ENCODE measurements at regions not wholly inside any gene's neighbourhood (a gene's known extent, or its start where the extent isn't known, plus 50 kb on each side); places are given as distances from the start of the nearest gene placed in this dataset.

DNA sequence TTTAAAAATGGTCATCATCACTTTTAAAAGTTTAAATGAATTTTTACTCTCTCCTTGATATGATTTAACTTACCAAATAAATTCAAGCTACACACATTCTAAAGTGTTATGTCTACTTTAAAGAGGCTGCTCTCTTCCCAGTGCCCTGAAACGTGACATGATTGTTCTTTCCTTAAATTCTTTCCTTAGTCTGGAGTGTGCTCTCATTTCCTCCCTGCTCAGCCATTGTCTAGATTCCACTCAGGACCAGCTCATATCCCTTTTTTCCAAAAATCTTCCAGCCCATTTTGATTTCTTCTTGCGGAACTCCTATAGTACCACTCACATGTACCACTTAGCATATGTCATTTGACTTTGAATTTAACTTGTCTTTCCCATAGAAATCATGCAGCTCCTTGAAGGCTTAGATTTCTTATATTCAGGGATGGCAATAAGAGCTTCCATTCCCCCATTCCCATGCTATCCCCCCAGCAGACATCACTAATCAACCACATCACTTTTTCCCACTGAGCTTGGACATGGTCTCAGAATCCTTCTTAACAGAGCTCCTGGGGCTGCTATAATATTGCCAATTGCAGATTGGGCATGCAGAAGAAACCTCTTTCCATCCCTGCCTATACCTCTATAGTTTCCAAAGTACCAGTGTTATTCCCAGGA lies 54.7 kb upstream of the ITPKB start:
- Histone ChIP-seq H3K4me3 (no peak overlapping the region), H3K27ac (no peak overlapping the region), H3K4me1 (no peaks in the 10 kb centered on the region), H3K9me3 (no peaks in the 10 kb centered on the region), H3K36me3 (ENCODE audit: insufficient read depth in 1 of 2, low read depth in 1 of 2) (no peaks in the 10 kb centered on the region), H3K27me3 (ENCODE audit: insufficient read depth in 3 of 3, low read length in 2 of 3) (no peaks in the 10 kb centered on the region)
- intact Hi-C loops (cut with DNase I) = loop anchor here in 1 of 2 donors (5.0 kb wide), 1 partner anchor 36 kb away; no protein-coding TSS in a partner anchor
- no peak for ATAC-seq
- DNase-seq = no peak
- 81 to 83% (median 82%) methylated on average over 2 of the region's 2 CpGs for WGBS, 3 donors
- no peak for TF ChIP-seq CTCF (IDR thresholded peaks at IDR 0.05)

- Histone ChIP-seq H3K4me1 (no peaks in the 10 kb centered on the region), H3K36me3 (ENCODE audit: insufficient read depth in 1 of 2, low read depth in 1 of 2) (no peaks in the 10 kb centered on the region), H3K4me3 (no peak overlapping the region), H3K9me3 (no peaks in the 10 kb centered on the region), H3K27ac (no peak overlapping the region), H3K27me3 (ENCODE audit: insufficient read depth in 3 of 3, low read length in 2 of 3) (no peaks in the 10 kb centered on the region)
- ATAC-seq = no peak
- no peak for TF ChIP-seq CTCF (IDR thresholded peaks at IDR 0.05)
- 92 to 100% (median 97%) methylated on average over 1 of the region's 1 CpG for WGBS, 3 donors
- intact Hi-C loops (cut with DNase I) = loop anchor here in 1 of 2 donors (5.0 kb wide), 1 partner anchor 35 kb away; no protein-coding TSS in a partner anchor
- no peak for DNase-seq
Observed at GRCh38 chr1:226792368-226792767, 53.3 kb upstream of the ITPKB start.

DNA sequence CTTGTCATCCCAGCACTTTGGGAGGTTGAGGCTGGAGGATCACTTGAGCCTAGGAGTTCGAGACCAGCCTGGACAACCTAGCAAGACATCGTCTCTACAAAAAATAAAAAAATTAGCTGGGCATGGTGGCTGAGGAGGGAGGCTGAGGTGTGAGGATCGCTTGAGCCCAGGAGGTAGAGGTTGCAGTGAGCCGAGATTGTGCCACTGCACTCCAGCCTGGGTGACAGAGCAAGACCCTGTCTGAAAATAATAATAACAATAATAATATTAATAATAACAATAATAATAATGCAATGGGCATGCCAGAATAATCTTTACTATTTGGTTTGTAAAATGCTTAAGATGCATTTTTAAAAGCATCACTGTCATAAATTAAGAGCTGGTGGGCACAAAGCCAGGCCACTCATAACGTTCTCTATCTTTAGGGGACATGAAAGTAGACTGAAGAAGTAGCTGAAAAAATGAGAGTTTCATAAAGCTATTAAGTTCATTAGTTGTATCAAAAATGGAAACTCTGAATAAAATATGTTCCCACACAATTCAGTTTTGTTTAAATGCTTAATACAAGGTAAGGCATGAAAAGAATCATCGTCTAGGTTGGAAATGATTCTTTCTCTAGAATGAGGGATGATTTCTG lies 51.6 kb upstream of the ITPKB start:
- no peaks in the 10 kb centered on the region for H3K9me3 ChIP-seq
- intact Hi-C loops (cut with DNase I) = loop anchor here in 1 of 2 donors (5.0 kb wide), 1 partner anchor 33 kb away; no protein-coding TSS in a partner anchor
- ATAC-seq (no peak), DNase-seq (no peak)
- no peaks in the 10 kb centered on the region for H3K4me1 ChIP-seq
- 80 to 87% (median 82%) methylated on average over 6 of the region's 6 CpGs for WGBS, 3 donors
- H3K27ac ChIP-seq = no peak overlapping the region
- no peaks in the 10 kb centered on the region for H3K27me3 ChIP-seq (ENCODE audit: insufficient read depth in 3 of 3, low read length in 2 of 3)
- no peak overlapping the region for H3K4me3 ChIP-seq
- no peaks in the 10 kb centered on the region for H3K36me3 ChIP-seq (ENCODE audit: insufficient read depth in 1 of 2, low read depth in 1 of 2)
- TF ChIP-seq CTCF (IDR thresholded peaks at IDR 0.05) = no peak

- Histone ChIP-seq H3K36me3 (ENCODE audit: insufficient read depth in 1 of 2, low read depth in 1 of 2) (no peaks in the 10 kb centered on the region), H3K4me1 (no peaks in the 10 kb centered on the region), H3K27me3 (ENCODE audit: insufficient read depth in 3 of 3, low read length in 2 of 3) (no peaks in the 10 kb centered on the region), H3K4me3 (no peak overlapping the region), H3K27ac (no peak overlapping the region), H3K9me3 (no peaks in the 10 kb centered on the region)
- WGBS, 3 donors = 75 to 82% (median 79%) methylated on average over 4 of the region's 4 CpGs
- TF ChIP-seq CTCF (IDR thresholded peaks at IDR 0.05) = no peak
- intact Hi-C loops (cut with DNase I) = no loop called here
- ATAC-seq (no peak), DNase-seq (no peak)
Observed at GRCh38 chr1:226788965-226789364, 49.9 kb upstream of the ITPKB start.
